B cell (primary cell): ENCODE measurements at regions not wholly inside any gene's neighbourhood (a gene's known extent, or its start where the extent isn't known, plus 50 kb on each side); places are given as distances from the start of the nearest gene placed in this dataset.

Experiments used
- ATAC-seq: fragments of 200-7000 bp; cut with Tn5 transposase; one replicate; pipeline ENCODE4 v1.10.0; 2021; ENCODE audit warnings: low read depth, mild to moderate bottlenecking, moderate number of reproducible peaks, moderate library complexity
- CTCF ChIA-PET: fragments of 350-600 bp; sonication (Branson Sonifier 250); formaldehyde crosslinking; loops from one replicate; lab custom pipeline; 2021; ENCODE audit warnings: antibody characterized with exemption, inconsistent platforms; lab: Charles Lee
- POLR2A ChIA-PET: fragments of 350-600 bp; sonication (Branson Sonifier 250); formaldehyde crosslinking; loops from one replicate; lab custom pipeline; 2021; ENCODE audit warnings: antibody characterized with exemption; lab: Charles Lee
- DNase-seq: peaks from one replicate; pipeline ENCODE4 v3.0.0; 2013
- H2AFZ ChIP-seq: 2 replicates; pipeline ENCODE4 v1.6.1; 2012; ENCODE audit warnings: mild to moderate bottlenecking, low read depth, low read length; ENCODE audit not compliant: insufficient read depth, poor library complexity, severe bottlenecking
- H3K27ac ChIP-seq, 2 donors: 1 replicate in 1 of 2; 2 replicates in 1 of 2; pipeline ENCODE4 v1.5.1; 2012 to 2013; ENCODE audit warnings: low read length in 2 of 2, mild to moderate bottlenecking in 2 of 2, moderate library complexity in 1 of 2
- H3K27me3 ChIP-seq, 4 experiments: fragments of 200-600 bp in 1 of 4; sonication (generic) in 1 of 4; replicated peaks in 1 of 4; 1 replicate in 2 of 4; 2 replicates in 2 of 4; pipeline versions ENCODE4 v1.6.1 to v1.7.0; 2013 to 2016; ENCODE audit warnings: low read length in 3 of 4, mild to moderate bottlenecking in 2 of 4, mixed read lengths in 1 of 4, moderate library complexity in 1 of 4; ENCODE audit not compliant: insufficient read depth in 4 of 4, control insufficient read depth in 3 of 4; ENCODE audit errors: control extremely low read depth in 1 of 4
- H3K36me3 ChIP-seq, 2 experiments: replicated peaks in 1 of 2; 1 replicate in 1 of 2; 2 replicates in 1 of 2; pipeline versions ENCODE4 v1.6.1 to v1.7.1; 2013; ENCODE audit warnings: low read length in 1 of 2; ENCODE audit not compliant: insufficient read depth in 2 of 2, control insufficient read depth in 1 of 2; ENCODE audit errors: control extremely low read depth in 1 of 2, extremely low read depth in 1 of 2
- H3K4me1 ChIP-seq, 2 donors: fragments of 200-600 bp in 1 of 2; sonication (generic) in 1 of 2; 1 replicate in 1 of 2; 2 replicates in 1 of 2; pipeline versions ENCODE4 v1.5.1 to v1.6.1; 2013 to 2017; ENCODE audit warnings: low read length in 2 of 2; ENCODE audit not compliant: control insufficient read depth in 2 of 2, insufficient read depth in 2 of 2
- H3K4me2 ChIP-seq: replicated peaks from 2 replicates; pipeline ENCODE3; 2012; ENCODE audit warnings: mild to moderate bottlenecking, low read depth, low read length; ENCODE audit not compliant: poor library complexity, severe bottlenecking
- H3K4me3 ChIP-seq, 5 experiments: fragments of 200-600 bp in 1 of 5; sonication (generic) in 1 of 5; 1 replicate in 3 of 5; 2 replicates in 2 of 5; pipeline versions ENCODE4 v1.5.1 to v1.7.0; 2011 to 2016; ENCODE audit warnings: low read length in 4 of 5, mild to moderate bottlenecking in 4 of 5, low read depth in 2 of 5, control low read depth in 1 of 5, moderate library complexity in 1 of 5; ENCODE audit not compliant: insufficient read depth in 1 of 5; ENCODE audit errors: control extremely low read depth in 1 of 5, extremely low read depth in 1 of 5
- H3K79me2 ChIP-seq: fragments of 200-600 bp; sonication (generic); one replicate; pipeline ENCODE4 v1.6.0; 2016; ENCODE audit warnings: low read length; ENCODE audit not compliant: control insufficient read depth, insufficient read depth
- H3K9ac ChIP-seq: fragments of 200-600 bp; sonication (generic); 2 replicates; pipeline ENCODE4 v1.6.1; 2017; ENCODE audit warnings: mild to moderate bottlenecking, low read length, moderate library complexity
- H3K9me3 ChIP-seq, 3 donors: one replicate each; pipeline versions ENCODE4 v1.6.1 to v1.7.1; 2013; ENCODE audit warnings: low read length in 2 of 3; ENCODE audit not compliant: control insufficient read depth in 2 of 3, insufficient read depth in 1 of 3; ENCODE audit errors: control extremely low read depth in 1 of 3
- H4K20me1 ChIP-seq: 2 replicates; pipeline ENCODE4 v1.6.0; 2012; ENCODE audit warnings: mild to moderate bottlenecking, low read length; ENCODE audit not compliant: insufficient read depth, control insufficient read depth, poor library complexity, severe bottlenecking
- H3K27ac Mint-ChIP-seq: one replicate; pipeline ENCODE4 v1.8.0; 2021; ENCODE audit warnings: mixed read lengths
- H3K27me3 Mint-ChIP-seq: one replicate; pipeline ENCODE4 v1.8.0; 2021; ENCODE audit warnings: mixed read lengths
- H3K4me1 Mint-ChIP-seq: one replicate; pipeline ENCODE4 v1.8.0; 2021; ENCODE audit warnings: mixed read lengths
- H3K4me3 Mint-ChIP-seq: one replicate; pipeline ENCODE4 v1.8.0; 2021; ENCODE audit warnings: mixed read lengths
- H3K9me3 Mint-ChIP-seq: one replicate; pipeline ENCODE4 v1.8.0; 2022; ENCODE audit warnings: mixed read lengths; ENCODE audit not compliant: insufficient read depth
- CTCF ChIP-seq: fragments of 200-600 bp; IDR thresholded peaks from one replicate; pipeline ENCODE4 v1.8.0; 2022; ENCODE audit warnings: antibody characterized with exemption, mild to moderate bottlenecking
- EZH2 ChIP-seq: IDR thresholded peaks from 2 replicates; pipeline ENCODE4 v1.6.1; 2012; ENCODE audit warnings: borderline replicate concordance, low read depth, mild to moderate bottlenecking, moderate library complexity, low read length; ENCODE audit not compliant: insufficient read depth, poor library complexity, severe bottlenecking
- WGBS: methylation state at CpG from one replicate; pipeline ENCODE4 v1.1.5; 2013; ENCODE audit warnings: missing lambda C conversion rate; ENCODE audit not compliant: insufficient coverage; 5-methylcytosine and 5-hydroxymethylcytosine counted together
- intact Hi-C: fragments of 100-400 bp; cut with micrococcal nuclease; formaldehyde crosslinking; loops from one replicate; pipeline ENCODE4 v1.10.0; 2022

- CTCF ChIA-PET, result no interaction called here
- ATAC-seq (no peak), DNase-seq (no peak)
- H3K27me3 ChIP-seq, result no peaks in the 10 kb centered on the region
- no peak overlapping the region for H3K9ac ChIP-seq
- no peak overlapping the region for H3K4me3 ChIP-seq
- H3K9me3 ChIP-seq, result no peaks in the 10 kb centered on the region
- WGBS, result no CpG with 5 or more reads among the region's 2 CpGs
- peaks cover 4% of the 10 kb centered on the region for H3K9me3 Mint-ChIP-seq
- no peaks in the 10 kb centered on the region for H3K79me2 ChIP-seq
- H3K4me1 ChIP-seq, result no peaks in the 10 kb centered on the region
- H3K27me3 Mint-ChIP-seq, result no peaks in the 10 kb centered on the region
- POLR2A ChIA-PET, result no interaction called here
- H2AFZ ChIP-seq, result no peak overlapping the region
- no peak overlapping the region for H3K27ac ChIP-seq
- intact Hi-C loops, result no loop called here
- TF ChIP-seq CTCF (no peak), EZH2 (no peak)
- no peak overlapping the region for H3K27ac Mint-ChIP-seq
- no peak overlapping the region for H3K4me2 ChIP-seq
- H3K4me1 Mint-ChIP-seq, result no peaks in the 10 kb centered on the region
- no peaks in the 10 kb centered on the region for H3K36me3 ChIP-seq
- no peak overlapping the region for H3K4me3 Mint-ChIP-seq
- no peaks in the 10 kb centered on the region for H4K20me1 ChIP-seq
Measured at GRCh38 chr3:147529551-147529950, 120.4 kb downstream of the ZIC1 start.

GRCh38 chr3:147538034-147538433, 128.9 kb downstream of the ZIC1 start:
- Histone ChIP-seq H4K20me1 (no peaks in the 10 kb centered on the region), H3K4me2 (no peak overlapping the region), H3K4me3 (no peak overlapping the region), H3K9ac (no peak overlapping the region), H2AFZ (no peak overlapping the region), H3K27me3 (no peaks in the 10 kb centered on the region), H3K36me3 (no peaks in the 10 kb centered on the region), H3K4me1 (no peaks in the 10 kb centered on the region), H3K27ac (no peak overlapping the region), H3K79me2 (no peaks in the 10 kb centered on the region), H3K9me3 (peaks cover 0 to 6% (median 1%) of the 10 kb centered on the region in 3 donors)
- no peak for DNase-seq
- Mint-ChIP-seq H3K27ac (no peak overlapping the region), H3K4me1 (peaks cover 2% of the 10 kb centered on the region), H3K4me3 (no peak overlapping the region), H3K9me3 (peaks cover 20% of the 10 kb centered on the region), H3K27me3 (no peaks in the 10 kb centered on the region)
- intact Hi-C loops, result no loop called here
- ChIA-PET POLR2A (no interaction called here), CTCF (no interaction called here)
- ATAC-seq, result no peak
- no peak for TF ChIP-seq EZH2
- TF ChIP-seq CTCF, result no peak
- WGBS, result no CpG with 5 or more reads among the region's 4 CpGs
